ENCODE measurements at regions not wholly inside any gene's neighbourhood (a gene's known extent, or its start where the extent isn't known, plus 50 kb on each side); places are given as distances from the start of the nearest gene placed in this dataset.

DNA sequence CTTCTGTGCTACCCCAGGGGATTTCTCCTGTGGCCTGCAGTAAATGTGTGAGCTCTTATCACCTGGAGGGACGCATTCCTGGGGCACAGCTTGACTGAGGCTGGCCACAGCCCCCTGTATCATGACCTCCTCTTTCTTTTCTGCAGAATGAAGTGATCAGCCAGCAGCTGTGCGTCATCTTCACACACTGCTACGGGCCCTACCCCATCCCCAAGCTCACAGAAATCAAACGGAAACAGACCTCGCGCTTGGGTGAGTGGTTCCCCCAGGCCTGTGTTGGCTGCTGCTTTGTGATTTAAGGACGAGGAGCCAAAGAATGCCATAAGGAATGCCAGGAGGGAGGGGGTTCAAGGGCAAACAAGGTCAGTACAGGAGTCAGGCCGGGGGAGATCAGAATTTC, 50.5 kb upstream of the PWP1 start:
- no peak for DNase-seq (ENCODE audit: low spot score)

Data from A172 (cell line).